PFSK-1 (cell line): ENCODE measurements at regions not wholly inside any gene's neighbourhood (a gene's known extent, or its start where the extent isn't known, plus 50 kb on each side); places are given as distances from the start of the nearest gene placed in this dataset.

Source experiments
- FOXP2 ChIP-seq: optimal IDR thresholded peaks from 2 replicates; pipeline ENCODE3; 2011; ENCODE audit warnings: borderline replicate concordance, control low read depth, inconsistent platforms; ENCODE audit not compliant: insufficient read depth; ENCODE audit errors: extremely low read length, extremely low read depth
- REST ChIP-seq, 2 experiments: IDR thresholded peaks; 2 replicates each; pipeline versions ENCODE4 v1.6.1 to v1.8.0; 2011 to 2012; ENCODE audit warnings: low read depth in 2 of 2, low read length in 2 of 2, control low read depth in 1 of 2, inconsistent platforms in 1 of 2, mild to moderate bottlenecking in 1 of 2, moderate library complexity in 1 of 2; ENCODE audit not compliant: insufficient read depth in 1 of 2
- SIN3A ChIP-seq: IDR thresholded peaks from 2 replicates; pipeline ENCODE4 v1.6.1; 2012; ENCODE audit warnings: mild to moderate bottlenecking, low read length, moderate library complexity, borderline replicate concordance; ENCODE audit not compliant: insufficient read depth

- TF ChIP-seq SIN3A (no peak), FOXP2 (no peak), REST (IDR thresholded peaks at IDR 0.05; ENCODE audit: insufficient read depth in 1 of 2, low read depth in 2 of 2, low read length in 2 of 2) (no peak)
Observed at GRCh38 chr4:37132975-37133360, 111.6 kb upstream of the NWD2 start.
